Astrocyte (in vitro differentiated cells and primary cell): ENCODE measurements at regions not wholly inside any gene's neighbourhood (a gene's known extent, or its start where the extent isn't known, plus 50 kb on each side); places are given as distances from the start of the nearest gene placed in this dataset.

Experiments used
- DNase-seq: peaks from one replicate; pipeline ENCODE4 v3.0.0-alpha.2; 2010; ENCODE audit warnings: low read depth
- FAIRE-seq: peaks from 2 replicates; lab custom pipeline; 2011; peaks lifted over from hg19 to GRCh38; lab: Jason Lieb, UNC
- H2AFZ ChIP-seq: 2 replicates; pipeline ENCODE4 v1.6.0; 2012; ENCODE audit warnings: low read depth, low read length, inconsistent platforms
- H3K27ac ChIP-seq: 2 replicates; pipeline ENCODE4 v1.5.1; 2011; ENCODE audit warnings: low read depth, low read length, inconsistent platforms
- H3K27me3 ChIP-seq: 2 replicates; pipeline ENCODE4 v1.6.0; 2011; ENCODE audit warnings: low read length, inconsistent platforms; ENCODE audit not compliant: insufficient read depth
- H3K36me3 ChIP-seq: 2 replicates; pipeline ENCODE4 v1.5.1; 2011; ENCODE audit warnings: low read length, inconsistent platforms; ENCODE audit not compliant: insufficient read depth
- H3K4me1 ChIP-seq: 2 replicates; pipeline ENCODE4 v1.5.1; 2011; ENCODE audit warnings: low read length, inconsistent platforms; ENCODE audit not compliant: insufficient read depth
- H3K4me2 ChIP-seq: 2 replicates; pipeline ENCODE4 v1.6.0; 2012; ENCODE audit warnings: low read length, inconsistent platforms
- H3K4me3 ChIP-seq: 2 replicates; pipeline ENCODE4 v1.5.1; 2011; ENCODE audit warnings: low read depth, mild to moderate bottlenecking, low read length, inconsistent platforms; ENCODE audit not compliant: insufficient read depth
- H3K79me2 ChIP-seq: 2 replicates; pipeline ENCODE4 v1.6.0; 2012; ENCODE audit warnings: mild to moderate bottlenecking, low read length, inconsistent platforms; ENCODE audit not compliant: insufficient read depth
- H3K9ac ChIP-seq: 2 replicates; pipeline ENCODE4 v1.6.0; 2012; ENCODE audit warnings: mild to moderate bottlenecking, low read length, inconsistent platforms
- H3K9me3 ChIP-seq: 2 replicates; pipeline ENCODE4 v1.5.1; 2012; ENCODE audit warnings: low read depth, mild to moderate bottlenecking, low read length, inconsistent platforms; ENCODE audit not compliant: insufficient read depth
- H4K20me1 ChIP-seq: 2 replicates; pipeline ENCODE4 v1.6.0; 2012; ENCODE audit warnings: low read length, inconsistent platforms; ENCODE audit not compliant: insufficient read depth
- H3K27ac Mint-ChIP-seq: one replicate; pipeline ENCODE4 v1.8.0; 2021; ENCODE audit warnings: mild to moderate bottlenecking, mixed read lengths; ENCODE audit not compliant: unreplicated experiment
- H3K27me3 Mint-ChIP-seq: one replicate; pipeline ENCODE4 v1.8.0; 2021; ENCODE audit warnings: low read depth, mixed read lengths; ENCODE audit not compliant: unreplicated experiment
- H3K36me3 Mint-ChIP-seq: one replicate; pipeline ENCODE4 v1.8.0; 2021; ENCODE audit warnings: low read depth, mixed read lengths; ENCODE audit not compliant: unreplicated experiment
- H3K4me1 Mint-ChIP-seq: one replicate; pipeline ENCODE4 v1.8.0; 2021; ENCODE audit warnings: low read depth, mixed read lengths; ENCODE audit not compliant: unreplicated experiment
- H3K4me3 Mint-ChIP-seq: one replicate; pipeline ENCODE4 v1.8.0; 2021; ENCODE audit warnings: mild to moderate bottlenecking, moderate library complexity, mixed read lengths; ENCODE audit not compliant: unreplicated experiment
- H3K9me3 Mint-ChIP-seq: one replicate; pipeline ENCODE4 v1.8.0; 2021; ENCODE audit warnings: mild to moderate bottlenecking, mixed read lengths; ENCODE audit not compliant: unreplicated experiment
- EZH2 ChIP-seq: IDR thresholded peaks from 2 replicates; pipeline ENCODE4 v1.6.1; 2012; ENCODE audit warnings: mild to moderate bottlenecking, low read length, inconsistent platforms; ENCODE audit not compliant: insufficient read depth
- TF ChIP-seq, protein P1 (sequence below): IDR thresholded peaks from 2 replicates; pipeline ENCODE4 v1.5.1; 2011; ENCODE audit warnings: low read depth, mild to moderate bottlenecking, inconsistent platforms, low read length, moderate library complexity; ENCODE audit not compliant: insufficient read depth

DNA sequence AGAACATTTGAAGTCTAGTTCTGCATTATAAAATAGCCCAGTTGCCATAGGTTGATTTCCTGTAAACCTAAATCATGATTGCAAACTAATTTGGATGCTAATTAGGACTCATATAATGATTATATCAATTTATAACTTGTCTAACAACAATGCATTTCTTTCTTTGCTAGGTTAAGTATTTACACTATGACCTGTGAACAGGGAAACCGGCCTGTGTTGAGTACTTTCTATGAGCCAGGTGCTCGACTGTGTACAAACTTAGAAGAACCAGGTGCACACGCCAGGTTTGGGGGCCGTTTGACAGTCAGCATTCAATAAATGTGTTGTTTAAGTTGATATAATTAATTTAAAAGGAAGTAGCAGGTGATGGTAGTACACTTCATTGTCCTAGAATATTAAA is 203.1 kb downstream of the TM9SF2 start:
- Histone ChIP-seq H3K36me3 (no peaks in the 10 kb centered on the region), H3K4me3 (no peak overlapping the region), H2AFZ (no peak overlapping the region), H3K79me2 (no peaks in the 10 kb centered on the region), H3K9ac (no peak overlapping the region), H3K9me3 (no peaks in the 10 kb centered on the region), H4K20me1 (no peaks in the 10 kb centered on the region), H3K27me3 (no peaks in the 10 kb centered on the region), H3K4me2 (no peak overlapping the region), H3K4me1 (no peaks in the 10 kb centered on the region), H3K27ac (no peak overlapping the region)
- no peaks in the 10 kb centered on the region for H3K9me3 Mint-ChIP-seq
- DNase-seq (no peak), FAIRE-seq (no peak)
- peaks cover 10% of the 10 kb centered on the region for H3K27me3 Mint-ChIP-seq
- TF ChIP-seq EZH2: no peak
- TF ChIP-seq, protein P1, sequence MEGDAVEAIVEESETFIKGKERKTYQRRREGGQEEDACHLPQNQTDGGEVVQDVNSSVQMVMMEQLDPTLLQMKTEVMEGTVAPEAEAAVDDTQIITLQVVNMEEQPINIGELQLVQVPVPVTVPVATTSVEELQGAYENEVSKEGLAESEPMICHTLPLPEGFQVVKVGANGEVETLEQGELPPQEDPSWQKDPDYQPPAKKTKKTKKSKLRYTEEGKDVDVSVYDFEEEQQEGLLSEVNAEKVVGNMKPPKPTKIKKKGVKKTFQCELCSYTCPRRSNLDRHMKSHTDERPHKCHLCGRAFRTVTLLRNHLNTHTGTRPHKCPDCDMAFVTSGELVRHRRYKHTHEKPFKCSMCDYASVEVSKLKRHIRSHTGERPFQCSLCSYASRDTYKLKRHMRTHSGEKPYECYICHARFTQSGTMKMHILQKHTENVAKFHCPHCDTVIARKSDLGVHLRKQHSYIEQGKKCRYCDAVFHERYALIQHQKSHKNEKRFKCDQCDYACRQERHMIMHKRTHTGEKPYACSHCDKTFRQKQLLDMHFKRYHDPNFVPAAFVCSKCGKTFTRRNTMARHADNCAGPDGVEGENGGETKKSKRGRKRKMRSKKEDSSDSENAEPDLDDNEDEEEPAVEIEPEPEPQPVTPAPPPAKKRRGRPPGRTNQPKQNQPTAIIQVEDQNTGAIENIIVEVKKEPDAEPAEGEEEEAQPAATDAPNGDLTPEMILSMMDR: no peak
- no peaks in the 10 kb centered on the region for H3K36me3 Mint-ChIP-seq
- peaks cover 4% of the 10 kb centered on the region for H3K4me1 Mint-ChIP-seq
- H3K4me3 Mint-ChIP-seq: no peak overlapping the region
- H3K27ac Mint-ChIP-seq: no peak overlapping the region

DNA sequence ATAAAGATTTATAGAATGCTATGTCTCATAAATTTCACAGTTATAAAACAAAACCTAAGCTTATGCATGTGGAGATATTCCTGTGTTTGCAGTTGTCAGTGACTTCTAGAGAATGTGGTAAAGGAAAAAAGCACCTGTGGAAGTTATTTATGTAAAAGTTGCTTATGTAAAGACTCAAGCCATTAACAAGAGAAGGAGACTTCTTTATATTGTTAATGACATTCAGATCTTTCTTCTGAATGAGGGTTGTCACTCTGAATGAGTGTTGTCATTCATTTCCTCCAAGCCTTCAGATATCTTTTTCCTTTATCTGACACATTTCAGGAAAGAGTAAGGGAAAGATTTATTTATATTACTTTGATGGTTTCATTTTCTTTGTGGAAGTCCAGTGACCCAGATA is 202.6 kb downstream of the TM9SF2 start:
- H3K27me3 ChIP-seq: no peaks in the 10 kb centered on the region
- H4K20me1 ChIP-seq: no peaks in the 10 kb centered on the region
- no peaks in the 10 kb centered on the region for H3K9me3 Mint-ChIP-seq
- H3K4me3 Mint-ChIP-seq: no peak overlapping the region
- H3K36me3 ChIP-seq: no peaks in the 10 kb centered on the region
- H3K27me3 Mint-ChIP-seq: peaks cover 10% of the 10 kb centered on the region
- H3K27ac Mint-ChIP-seq: no peak overlapping the region
- H3K36me3 Mint-ChIP-seq: no peaks in the 10 kb centered on the region
- no peaks in the 10 kb centered on the region for H3K9me3 ChIP-seq
- H3K4me1 Mint-ChIP-seq: peaks cover 4% of the 10 kb centered on the region
- H3K4me1 ChIP-seq: no peaks in the 10 kb centered on the region
- H2AFZ ChIP-seq: no peak overlapping the region
- DNase-seq (no peak), FAIRE-seq (no peak)
- TF ChIP-seq EZH2: no peak
- TF ChIP-seq, protein P1: no peak
- H3K4me3 ChIP-seq: no peak overlapping the region
- H3K79me2 ChIP-seq: no peaks in the 10 kb centered on the region
- no peak overlapping the region for H3K4me2 ChIP-seq
- no peak overlapping the region for H3K9ac ChIP-seq
- no peak overlapping the region for H3K27ac ChIP-seq

DNA sequence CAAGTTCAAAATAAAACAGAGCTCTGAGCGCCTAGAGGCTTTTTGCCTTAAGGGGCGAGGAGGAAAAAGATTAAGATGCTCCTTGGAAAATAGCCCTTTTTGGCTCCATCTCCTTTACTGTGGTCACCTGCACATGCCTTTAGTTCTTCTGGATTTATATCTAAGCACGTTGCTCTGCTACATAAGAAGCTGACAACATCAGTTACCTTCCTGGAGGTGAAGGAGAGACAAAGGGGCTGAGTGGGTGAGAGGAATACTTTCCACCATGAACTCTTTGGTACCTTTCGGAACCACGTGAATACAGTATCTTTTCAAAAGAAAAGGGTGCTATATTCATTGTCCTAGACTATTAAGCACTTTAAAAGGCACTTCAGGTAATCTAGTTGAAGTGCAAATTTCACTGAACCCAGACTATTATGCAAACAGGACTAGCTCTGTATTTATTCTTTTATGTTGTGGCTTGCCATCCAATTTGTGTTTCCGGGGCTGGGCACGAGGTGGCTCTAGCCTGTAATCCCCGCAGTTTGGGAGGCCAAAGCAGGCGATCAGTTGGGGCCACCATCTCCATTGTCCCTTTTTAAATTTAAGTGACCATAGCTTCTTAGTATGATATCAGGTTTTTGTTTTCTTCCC is 201.5 kb downstream of the TM9SF2 start:
- no peak overlapping the region for H3K4me2 ChIP-seq
- Mint-ChIP-seq H3K4me3 (no peak overlapping the region), H3K27ac (no peak overlapping the region), H3K9me3 (no peaks in the 10 kb centered on the region), H3K4me1 (peaks cover 4% of the 10 kb centered on the region), H3K36me3 (no peaks in the 10 kb centered on the region), H3K27me3 (peaks cover 10% of the 10 kb centered on the region)
- no peaks in the 10 kb centered on the region for H3K9me3 ChIP-seq
- H4K20me1 ChIP-seq: no peaks in the 10 kb centered on the region
- H3K4me3 ChIP-seq: no peak overlapping the region
- H3K36me3 ChIP-seq: no peaks in the 10 kb centered on the region
- DNase-seq (no peak), FAIRE-seq (no peak)
- no peaks in the 10 kb centered on the region for H3K4me1 ChIP-seq
- no peaks in the 10 kb centered on the region for H3K27me3 ChIP-seq
- no peak overlapping the region for H3K27ac ChIP-seq
- no peak overlapping the region for H2AFZ ChIP-seq
- H3K79me2 ChIP-seq: no peaks in the 10 kb centered on the region
- no peak overlapping the region for H3K9ac ChIP-seq
- TF ChIP-seq EZH2: no peak
- TF ChIP-seq, protein P1: no peak
